ENCODE measurements at regions not wholly inside any gene's neighbourhood (a gene's known extent, or its start where the extent isn't known, plus 50 kb on each side); places are given as distances from the start of the nearest gene placed in this dataset.

DNA sequence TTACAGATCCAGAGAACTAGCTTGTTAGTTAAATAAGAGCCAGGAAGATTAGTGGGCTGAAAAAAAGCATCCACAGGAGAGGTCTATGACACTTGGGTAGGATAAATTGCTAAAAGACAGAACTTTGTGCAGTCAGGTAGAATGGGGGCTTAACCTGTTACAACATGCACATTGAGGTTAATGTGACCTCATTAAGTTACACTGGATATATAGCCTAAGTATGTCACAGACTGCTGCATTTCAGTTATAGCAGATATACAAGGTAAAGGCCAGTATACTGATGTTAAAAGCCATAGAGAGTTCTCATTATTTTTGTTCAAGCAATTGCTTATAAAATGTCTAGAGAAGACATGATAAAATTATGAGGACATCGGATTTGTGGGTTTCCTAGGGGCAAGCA lies 1179.9 kb upstream of the PCDH9 start:
- Histone ChIP-seq H3K27me3 (ENCODE audit: insufficient read depth, poor library complexity, severe bottlenecking) (no peaks in the 10 kb centered on the region), H3K27ac (replicated peaks) (no peak overlapping the region), H3K4me3 (replicated peaks; ENCODE audit: insufficient read depth, low read length) (no peak overlapping the region)
- no peak for TF ChIP-seq POLR2AphosphoS5 (IDR thresholded peaks at IDR 0.05; ENCODE audit: low read depth)
- TF ChIP-seq GABPA (IDR thresholded peaks at IDR 0.05; ENCODE audit: low read depth): no peak
- TF ChIP-seq SPI1 (IDR thresholded peaks at IDR 0.05; ENCODE audit: borderline replicate concordance, low read depth): no peak
- TF ChIP-seq, protein P1, sequence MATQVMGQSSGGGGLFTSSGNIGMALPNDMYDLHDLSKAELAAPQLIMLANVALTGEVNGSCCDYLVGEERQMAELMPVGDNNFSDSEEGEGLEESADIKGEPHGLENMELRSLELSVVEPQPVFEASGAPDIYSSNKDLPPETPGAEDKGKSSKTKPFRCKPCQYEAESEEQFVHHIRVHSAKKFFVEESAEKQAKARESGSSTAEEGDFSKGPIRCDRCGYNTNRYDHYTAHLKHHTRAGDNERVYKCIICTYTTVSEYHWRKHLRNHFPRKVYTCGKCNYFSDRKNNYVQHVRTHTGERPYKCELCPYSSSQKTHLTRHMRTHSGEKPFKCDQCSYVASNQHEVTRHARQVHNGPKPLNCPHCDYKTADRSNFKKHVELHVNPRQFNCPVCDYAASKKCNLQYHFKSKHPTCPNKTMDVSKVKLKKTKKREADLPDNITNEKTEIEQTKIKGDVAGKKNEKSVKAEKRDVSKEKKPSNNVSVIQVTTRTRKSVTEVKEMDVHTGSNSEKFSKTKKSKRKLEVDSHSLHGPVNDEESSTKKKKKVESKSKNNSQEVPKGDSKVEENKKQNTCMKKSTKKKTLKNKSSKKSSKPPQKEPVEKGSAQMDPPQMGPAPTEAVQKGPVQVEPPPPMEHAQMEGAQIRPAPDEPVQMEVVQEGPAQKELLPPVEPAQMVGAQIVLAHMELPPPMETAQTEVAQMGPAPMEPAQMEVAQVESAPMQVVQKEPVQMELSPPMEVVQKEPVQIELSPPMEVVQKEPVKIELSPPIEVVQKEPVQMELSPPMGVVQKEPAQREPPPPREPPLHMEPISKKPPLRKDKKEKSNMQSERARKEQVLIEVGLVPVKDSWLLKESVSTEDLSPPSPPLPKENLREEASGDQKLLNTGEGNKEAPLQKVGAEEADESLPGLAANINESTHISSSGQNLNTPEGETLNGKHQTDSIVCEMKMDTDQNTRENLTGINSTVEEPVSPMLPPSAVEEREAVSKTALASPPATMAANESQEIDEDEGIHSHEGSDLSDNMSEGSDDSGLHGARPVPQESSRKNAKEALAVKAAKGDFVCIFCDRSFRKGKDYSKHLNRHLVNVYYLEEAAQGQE (IDR thresholded peaks at IDR 0.05; ENCODE audit: insufficient replicate concordance, low read depth): no peak
- TF ChIP-seq, protein P2, sequence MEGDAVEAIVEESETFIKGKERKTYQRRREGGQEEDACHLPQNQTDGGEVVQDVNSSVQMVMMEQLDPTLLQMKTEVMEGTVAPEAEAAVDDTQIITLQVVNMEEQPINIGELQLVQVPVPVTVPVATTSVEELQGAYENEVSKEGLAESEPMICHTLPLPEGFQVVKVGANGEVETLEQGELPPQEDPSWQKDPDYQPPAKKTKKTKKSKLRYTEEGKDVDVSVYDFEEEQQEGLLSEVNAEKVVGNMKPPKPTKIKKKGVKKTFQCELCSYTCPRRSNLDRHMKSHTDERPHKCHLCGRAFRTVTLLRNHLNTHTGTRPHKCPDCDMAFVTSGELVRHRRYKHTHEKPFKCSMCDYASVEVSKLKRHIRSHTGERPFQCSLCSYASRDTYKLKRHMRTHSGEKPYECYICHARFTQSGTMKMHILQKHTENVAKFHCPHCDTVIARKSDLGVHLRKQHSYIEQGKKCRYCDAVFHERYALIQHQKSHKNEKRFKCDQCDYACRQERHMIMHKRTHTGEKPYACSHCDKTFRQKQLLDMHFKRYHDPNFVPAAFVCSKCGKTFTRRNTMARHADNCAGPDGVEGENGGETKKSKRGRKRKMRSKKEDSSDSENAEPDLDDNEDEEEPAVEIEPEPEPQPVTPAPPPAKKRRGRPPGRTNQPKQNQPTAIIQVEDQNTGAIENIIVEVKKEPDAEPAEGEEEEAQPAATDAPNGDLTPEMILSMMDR (IDR thresholded peaks at IDR 0.05; ENCODE audit: insufficient read depth, low read length): no peak
- no peak for DNase-seq (ENCODE audit: low read depth in 1 of 2, low spot score in 1 of 2)

DNA sequence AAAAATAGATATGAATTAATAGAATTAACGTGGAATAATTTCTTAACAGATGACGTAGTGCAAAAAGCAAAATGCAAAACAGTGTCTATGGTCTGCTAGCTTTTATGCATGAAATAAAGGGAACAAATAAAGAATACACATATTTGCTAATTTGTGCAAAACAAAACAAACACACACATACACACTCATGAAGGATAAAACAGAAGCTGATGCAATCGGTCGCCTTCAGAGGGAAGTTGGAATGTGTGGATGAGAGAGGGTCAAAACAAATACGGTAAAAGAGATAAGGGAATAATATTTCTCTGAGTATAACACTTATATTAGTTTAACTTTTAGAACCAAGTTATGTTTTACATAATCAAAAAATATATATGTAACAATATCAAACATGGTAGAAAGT lies 1160.9 kb upstream of the PCDH9 start:
- no peak for DNase-seq (ENCODE audit: low read depth in 1 of 2, low spot score in 1 of 2)
- TF ChIP-seq POLR2AphosphoS5 (IDR thresholded peaks at IDR 0.05; ENCODE audit: low read depth) (no peak), SPI1 (IDR thresholded peaks at IDR 0.05; ENCODE audit: borderline replicate concordance, low read depth) (no peak), GABPA (IDR thresholded peaks at IDR 0.05; ENCODE audit: low read depth) (no peak)
- TF ChIP-seq, protein P2 (IDR thresholded peaks at IDR 0.05; ENCODE audit: insufficient read depth, low read length): no peak
- TF ChIP-seq, protein P1 (IDR thresholded peaks at IDR 0.05; ENCODE audit: insufficient replicate concordance, low read depth): no peak

DNA sequence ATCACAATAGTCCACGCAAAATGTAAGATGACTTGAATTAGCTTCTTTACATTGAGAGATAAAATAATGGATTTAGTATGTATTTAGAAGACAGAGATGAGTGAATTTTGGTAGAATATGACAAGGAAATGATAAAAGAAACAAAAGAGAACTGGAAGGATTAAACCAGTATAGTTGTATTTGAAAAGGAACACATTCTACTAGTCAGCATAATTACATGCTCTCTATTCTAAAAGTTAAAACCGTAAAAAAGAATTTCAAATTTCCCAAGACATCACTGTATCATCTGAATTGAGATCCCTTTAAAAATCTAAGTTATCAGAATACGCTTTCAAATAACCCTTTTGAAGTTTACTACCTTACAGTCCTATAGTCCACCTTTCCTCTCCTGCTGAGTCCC lies 1156.7 kb upstream of the PCDH9 start:
- DNase-seq (ENCODE audit: low read depth in 1 of 2, low spot score in 1 of 2): no peak

More for the DNA sequence above, 1160.9 kb upstream of the PCDH9 start:
- Histone ChIP-seq H3K27me3 (ENCODE audit: insufficient read depth, poor library complexity, severe bottlenecking) (no peaks in the 10 kb centered on the region), H3K27ac (replicated peaks) (no peak overlapping the region), H3K4me3 (replicated peaks; ENCODE audit: insufficient read depth, low read length) (no peak overlapping the region)

More for the DNA sequence above, 1156.7 kb upstream of the PCDH9 start:
- no peak overlapping the region for H3K27ac ChIP-seq (replicated peaks)
- no peaks in the 10 kb centered on the region for H3K27me3 ChIP-seq (ENCODE audit: insufficient read depth, poor library complexity, severe bottlenecking)
- no peak overlapping the region for H3K4me3 ChIP-seq (replicated peaks; ENCODE audit: insufficient read depth, low read length)
- TF ChIP-seq, protein P1 (IDR thresholded peaks at IDR 0.05; ENCODE audit: insufficient replicate concordance, low read depth): no peak
- no peak for TF ChIP-seq POLR2AphosphoS5 (IDR thresholded peaks at IDR 0.05; ENCODE audit: low read depth)
- TF ChIP-seq, protein P2 (IDR thresholded peaks at IDR 0.05; ENCODE audit: insufficient read depth, low read length): no peak
- TF ChIP-seq SPI1 (IDR thresholded peaks at IDR 0.05; ENCODE audit: borderline replicate concordance, low read depth): no peak
- TF ChIP-seq GABPA (IDR thresholded peaks at IDR 0.05; ENCODE audit: low read depth): no peak

Measured in HL-60 (cell line).